OCI-LY7 (cell line): ENCODE measurements at regions not wholly inside any gene's neighbourhood (a gene's known extent, or its start where the extent isn't known, plus 50 kb on each side); places are given as distances from the start of the nearest gene placed in this dataset.

Experiments used
- BruUV-seq: library from RNA; stranded (reverse); fragments of 400-500 nt; replicated peaks from 2 replicates; lab custom pipeline; 2021; lab: Mats Ljungman, UMichigan
- CTCF ChIA-PET: fragments of 300-600 bp; sonication (Branson Sonifier 250); formaldehyde crosslinking; loops from one replicate; lab custom pipeline; 2022; ENCODE audit warnings: antibody characterized with exemption; ENCODE audit not compliant: unreplicated experiment; lab: Charles Lee
- POLR2A ChIA-PET: fragments of 300-600 bp; sonication (Branson Sonifier 250); formaldehyde crosslinking; loops from one replicate; lab custom pipeline; 2022; ENCODE audit warnings: antibody characterized with exemption; lab: Charles Lee
- DNase-seq: peaks from one replicate; pipeline ENCODE4 v3.0.0-alpha.2; 2015; ENCODE audit warnings: low spot score
- H2AFZ ChIP-seq: fragments of 200-600 bp; sonication (generic), shearing (Covaris generic); 2 replicates; pipeline ENCODE4 v1.6.1; 2014; ENCODE audit warnings: mild to moderate bottlenecking, antibody characterized with exemption, low read length, moderate library complexity
- H3K27ac ChIP-seq: fragments of 200-600 bp; sonication (generic); 2 replicates; pipeline ENCODE4 v1.5.1; 2014; ENCODE audit warnings: mixed run types, low read depth, mild to moderate bottlenecking, moderate library complexity, low read length, inconsistent platforms; ENCODE audit not compliant: poor library complexity, severe bottlenecking
- H3K36me3 ChIP-seq: fragments of 200-600 bp; sonication (generic); 2 replicates; pipeline ENCODE4 v1.6.1; 2014; ENCODE audit warnings: mild to moderate bottlenecking, antibody characterized with exemption, low read length, moderate library complexity, mixed read lengths; ENCODE audit not compliant: insufficient read depth
- H3K4me1 ChIP-seq: fragments of 200-600 bp; sonication (generic); 2 replicates; pipeline ENCODE4 v1.5.1; 2014; ENCODE audit warnings: mild to moderate bottlenecking, low read length; ENCODE audit not compliant: insufficient read depth, poor library complexity, severe bottlenecking
- H3K4me2 ChIP-seq: fragments of 200-600 bp; sonication (generic); 2 replicates; pipeline ENCODE4 v1.6.1; 2014; ENCODE audit warnings: mild to moderate bottlenecking, low read length
- H3K4me3 ChIP-seq: fragments of 200-600 bp; sonication (generic); 2 replicates; pipeline ENCODE4 v1.5.1; 2014; ENCODE audit warnings: mild to moderate bottlenecking, low read depth, low read length; ENCODE audit not compliant: poor library complexity, severe bottlenecking
- H3K79me2 ChIP-seq: fragments of 200-600 bp; sonication (generic); 2 replicates; pipeline ENCODE4 v1.6.1; 2016; ENCODE audit warnings: low read depth, mild to moderate bottlenecking, low read length, moderate library complexity, mixed read lengths; ENCODE audit not compliant: insufficient read depth
- H3K9me2 ChIP-seq: fragments of 200-600 bp; sonication (generic); 2 replicates; pipeline ENCODE4 v1.6.1; 2016; ENCODE audit warnings: mild to moderate bottlenecking, low read length, mixed read lengths; ENCODE audit not compliant: insufficient read depth
- H3K9me3 ChIP-seq: fragments of 200-600 bp; sonication (generic); 2 replicates; pipeline ENCODE4 v1.6.1; 2014; ENCODE audit warnings: mild to moderate bottlenecking, mixed run types, low read length, mixed read lengths
- H4K20me1 ChIP-seq: fragments of 200-600 bp; sonication (generic); 2 replicates; pipeline ENCODE4 v1.6.1; 2014; ENCODE audit warnings: mild to moderate bottlenecking, antibody characterized with exemption, low read length, moderate library complexity, mixed read lengths; ENCODE audit not compliant: insufficient read depth
- EZH2phosphoT487 ChIP-seq: fragments of 200-600 bp; sonication (generic); IDR thresholded peaks from 2 replicates; pipeline ENCODE4 v1.6.1; 2018; ENCODE audit warnings: low read depth, borderline replicate concordance, mild to moderate bottlenecking, mixed run types, antibody characterized with exemption, low read length, moderate library complexity, mixed read lengths
- intact Hi-C: fragments of 100-400 bp; cut with micrococcal nuclease; formaldehyde crosslinking; loops from one replicate; pipeline ENCODE4 v1.10.0; 2022; ENCODE audit not compliant: unreplicated experiment
- TF ChIP-seq, protein P1 (sequence below): fragments of 200-600 bp; sonication (generic); conservative IDR thresholded peaks from 2 replicates; pipeline ENCODE4 v1.5.1; 2014; ENCODE audit warnings: mild to moderate bottlenecking, antibody characterized with exemption, low read length, moderate library complexity, mixed read lengths

DNA sequence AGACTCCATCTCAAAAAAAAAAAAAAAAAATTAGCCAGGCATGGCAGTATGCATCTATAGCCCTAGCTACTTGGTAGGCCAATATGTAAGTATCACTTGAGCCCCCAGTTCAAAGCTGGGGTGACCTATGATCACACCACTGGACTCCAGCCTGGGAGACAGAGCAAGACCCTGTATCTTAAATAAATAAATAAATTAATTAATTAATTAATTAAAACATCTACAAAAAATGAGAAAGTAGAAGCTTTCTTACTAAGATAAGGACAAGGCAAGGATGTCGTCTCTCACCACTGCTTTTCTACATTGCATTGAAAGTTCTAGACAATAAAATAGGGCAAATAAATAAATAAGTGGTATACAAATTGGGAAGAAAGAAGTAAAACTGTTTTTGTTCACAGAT lies 134.3 kb upstream of the CARMIL1 start:
- peaks cover 4% of the 10 kb centered on the region; the same call in 1 of the 2 replicates for H3K36me3 ChIP-seq
- H3K4me3 ChIP-seq, result no peak overlapping the region
- H3K9me2 ChIP-seq, result no peaks in the 10 kb centered on the region
- no TSS peak for BruUV-seq
- H3K4me2 ChIP-seq, result no peak overlapping the region
- H3K9me3 ChIP-seq, result peaks cover 25% of the 10 kb centered on the region; the same call in 1 of the 2 replicates
- no peak for DNase-seq
- CTCF ChIA-PET, result no interaction called here
- H3K4me1 ChIP-seq, result peaks cover 17% of the 10 kb centered on the region
- intact Hi-C loops, result no loop called here
- TF ChIP-seq, protein P1, sequence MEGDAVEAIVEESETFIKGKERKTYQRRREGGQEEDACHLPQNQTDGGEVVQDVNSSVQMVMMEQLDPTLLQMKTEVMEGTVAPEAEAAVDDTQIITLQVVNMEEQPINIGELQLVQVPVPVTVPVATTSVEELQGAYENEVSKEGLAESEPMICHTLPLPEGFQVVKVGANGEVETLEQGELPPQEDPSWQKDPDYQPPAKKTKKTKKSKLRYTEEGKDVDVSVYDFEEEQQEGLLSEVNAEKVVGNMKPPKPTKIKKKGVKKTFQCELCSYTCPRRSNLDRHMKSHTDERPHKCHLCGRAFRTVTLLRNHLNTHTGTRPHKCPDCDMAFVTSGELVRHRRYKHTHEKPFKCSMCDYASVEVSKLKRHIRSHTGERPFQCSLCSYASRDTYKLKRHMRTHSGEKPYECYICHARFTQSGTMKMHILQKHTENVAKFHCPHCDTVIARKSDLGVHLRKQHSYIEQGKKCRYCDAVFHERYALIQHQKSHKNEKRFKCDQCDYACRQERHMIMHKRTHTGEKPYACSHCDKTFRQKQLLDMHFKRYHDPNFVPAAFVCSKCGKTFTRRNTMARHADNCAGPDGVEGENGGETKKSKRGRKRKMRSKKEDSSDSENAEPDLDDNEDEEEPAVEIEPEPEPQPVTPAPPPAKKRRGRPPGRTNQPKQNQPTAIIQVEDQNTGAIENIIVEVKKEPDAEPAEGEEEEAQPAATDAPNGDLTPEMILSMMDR, result no peak
- TF ChIP-seq EZH2phosphoT487, result no peak
- H3K27ac ChIP-seq, result no peak overlapping the region
- 0 out of 2 replicates have a peak overlapping the region, but pooled peaks have one; percentile 63 for H2AFZ ChIP-seq
- H3K79me2 ChIP-seq, result no peaks in the 10 kb centered on the region
- H4K20me1 ChIP-seq, result no peaks in the 10 kb centered on the region
- POLR2A ChIA-PET, result interaction anchor here (0.5 to 1.1 kb wide), 6 partner anchors 12 to 849 kb away, joined by 4 to 9 read pairs (median 5); no protein-coding TSS in a partner anchor

DNA sequence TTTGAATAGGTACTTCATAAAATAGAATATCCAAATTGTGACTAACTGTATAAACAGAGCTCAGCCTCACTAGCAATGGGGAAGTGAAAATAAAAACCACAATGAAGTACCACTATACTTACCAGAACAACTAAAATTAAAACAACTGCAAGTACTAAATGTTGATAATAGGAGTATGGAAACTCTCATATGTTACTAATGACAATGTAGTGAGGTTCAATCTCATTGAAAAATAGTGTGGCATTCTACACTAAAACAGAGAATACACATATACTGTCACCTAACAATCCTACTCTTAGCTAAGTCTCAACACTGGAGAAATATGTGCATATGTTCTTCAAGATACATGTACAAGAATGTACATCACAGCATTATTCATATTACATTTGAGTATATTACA lies 132.0 kb upstream of the CARMIL1 start:
- H3K36me3 ChIP-seq, result peaks cover 4% of the 10 kb centered on the region; the same call in 1 of the 2 replicates
- DNase-seq, result peak; percentile 64
- peak overlapping the region; percentile 66 for H3K27ac ChIP-seq
- H3K79me2 ChIP-seq, result no peaks in the 10 kb centered on the region
- intact Hi-C loops, result loop anchor here (1.0 kb wide), 1 partner anchor 9 kb away; no protein-coding TSS in a partner anchor
- no TSS peak for BruUV-seq
- H3K9me2 ChIP-seq, result no peaks in the 10 kb centered on the region
- peaks cover 30% of the 10 kb centered on the region; the same call in 1 of the 2 replicates for H3K9me3 ChIP-seq
- peak overlapping the region; percentile 16 for H3K4me3 ChIP-seq
- peak overlapping the region; percentile 48 for H3K4me2 ChIP-seq
- no peaks in the 10 kb centered on the region for H4K20me1 ChIP-seq
- TF ChIP-seq, protein P1, result no peak
- TF ChIP-seq EZH2phosphoT487, result no peak
- ChIA-PET CTCF (no interaction called here), POLR2A (interaction anchor here (0.7 to 2.1 kb wide), 9 partner anchors 9 to 1329 kb away, joined by 3 to 23 read pairs (median 5); a partner anchor contains a TSS)
- peaks cover 17% of the 10 kb centered on the region for H3K4me1 ChIP-seq
- H2AFZ ChIP-seq, result peak overlapping the region; percentile 43; the same call in 1 of the 2 replicates

DNA sequence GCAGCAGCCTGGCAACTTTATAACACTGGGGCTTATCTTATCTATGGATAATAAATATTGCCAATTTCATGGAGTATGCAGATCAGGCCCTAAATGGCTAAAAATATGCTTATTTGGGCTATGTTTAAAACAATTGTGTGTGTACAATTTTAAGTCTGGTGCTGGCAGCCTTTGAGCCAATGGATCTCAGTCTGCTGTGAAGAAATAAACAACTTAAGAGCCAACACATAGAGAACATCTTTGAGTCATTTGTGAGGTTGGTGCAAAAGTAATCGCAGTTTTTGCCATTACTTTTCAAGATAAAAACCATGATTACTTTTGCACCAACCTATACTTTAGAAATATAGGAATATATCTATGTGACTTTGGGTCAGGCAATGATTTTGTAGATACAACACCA lies 129.1 kb upstream of the CARMIL1 start:
- H3K4me2 ChIP-seq, result no peak overlapping the region
- no peak overlapping the region for H3K4me3 ChIP-seq
- H3K9me3 ChIP-seq, result peaks cover 30% of the 10 kb centered on the region; the same call in 1 of the 2 replicates
- H3K27ac ChIP-seq, result no peak overlapping the region
- no peaks in the 10 kb centered on the region for H3K79me2 ChIP-seq
- H2AFZ ChIP-seq, result no peak overlapping the region
- ChIA-PET CTCF (no interaction called here), POLR2A (interaction anchor here (0.6 to 0.8 kb wide), 2 partner anchors 49 to 421 kb away, joined by 3 read pairs; no protein-coding TSS in a partner anchor)
- no peak for DNase-seq
- no TSS peak for BruUV-seq
- intact Hi-C loops, result no loop called here
- peaks cover 19% of the 10 kb centered on the region for H3K4me1 ChIP-seq
- TF ChIP-seq EZH2phosphoT487, result no peak
- TF ChIP-seq, protein P1, result no peak
- H3K36me3 ChIP-seq, result peaks cover 4% of the 10 kb centered on the region; the same call in 1 of the 2 replicates
- no peaks in the 10 kb centered on the region for H4K20me1 ChIP-seq
- no peaks in the 10 kb centered on the region for H3K9me2 ChIP-seq
